ENCODE measurements at regions not wholly inside any gene's neighbourhood (a gene's known extent, or its start where the extent isn't known, plus 50 kb on each side); places are given as distances from the start of the nearest gene placed in this dataset.
"Not testable (repeated sequence)": the region's sequence is repeated elsewhere in the genome, so short reads cannot be mapped to it uniquely, and the experiment has no call there.

GRCh38 chr18:43341014-43341413 is 63.7 kb upstream of the SYT4 start:
- DNase-seq, result no peak

DNA sequence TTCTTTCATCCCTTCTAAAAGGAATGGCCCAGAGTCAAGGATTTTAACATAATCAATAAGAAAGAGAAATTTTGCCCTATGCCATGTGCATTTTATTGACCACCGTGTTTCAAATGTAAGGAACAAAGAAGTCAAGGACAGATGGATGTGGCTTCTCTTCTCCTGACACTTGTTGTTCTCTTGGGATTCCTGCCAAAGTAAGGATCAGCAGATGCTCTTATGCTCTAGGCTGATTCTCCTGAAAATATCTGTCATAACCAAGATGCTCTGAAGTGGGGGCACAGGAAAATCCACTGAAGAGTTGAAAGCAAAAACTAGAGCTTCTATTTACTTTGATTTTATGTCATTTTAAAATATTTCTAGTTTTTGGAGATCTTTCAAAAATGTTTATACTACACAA is 72.9 kb upstream of the SYT4 start:
- no peak for DNase-seq

GRCh38 chr18:43364535-43364934 is 87.2 kb upstream of the SYT4 start:
- DNase-seq, result no peak

DNA sequence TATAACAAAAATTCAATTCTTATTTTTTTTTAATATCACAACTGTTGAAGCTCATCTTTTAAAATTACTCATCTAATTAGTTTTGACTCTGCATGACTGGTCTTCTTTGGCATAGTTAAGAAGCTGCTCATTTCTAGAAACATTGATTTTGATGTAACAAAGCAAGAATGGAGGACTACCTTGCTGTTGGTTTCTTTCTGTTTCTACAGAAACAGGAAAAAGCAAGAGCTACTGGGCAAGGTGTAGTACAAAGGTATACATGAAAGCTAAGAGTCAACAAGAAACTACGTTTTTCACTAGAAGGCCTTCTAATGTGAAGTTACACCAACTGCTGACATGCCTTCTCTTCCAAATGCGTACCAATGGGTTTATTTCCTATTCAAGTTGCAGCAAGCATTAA is 90.6 kb upstream of the SYT4 start:
- DNase-seq, result no peak

- DNase-seq, result not testable (repeated sequence)
These were observed 92.0 kb upstream of the SYT4 start for GRCh38 chr18:43369311-43369710.

DNA sequence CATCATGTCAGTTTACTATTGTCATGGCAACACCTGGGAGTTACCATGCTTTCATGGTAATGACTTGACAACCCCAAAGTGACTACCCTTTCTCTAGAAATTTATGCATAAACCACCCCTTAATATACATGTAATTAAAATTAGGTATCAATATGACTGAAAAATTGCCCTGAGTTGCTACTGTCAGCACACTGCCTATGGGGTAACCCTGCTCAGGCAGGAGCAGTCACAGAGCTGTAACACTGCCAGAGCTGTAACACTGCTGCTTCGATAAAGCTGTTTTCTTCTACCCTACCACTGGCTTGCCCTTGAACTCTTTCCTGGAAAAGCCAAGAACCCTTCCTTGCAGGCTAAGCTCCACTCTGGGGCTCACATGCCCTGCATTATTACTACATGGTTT is 95.5 kb upstream of the SYT4 start:
- no peak for DNase-seq

GRCh38 chr18:43380104-43380672 is 102.9 kb upstream of the SYT4 start:
- no peak for DNase-seq

- no peak for DNase-seq
These were observed 105.5 kb upstream of the SYT4 start for GRCh38 chr18:43382641-43383403.

- DNase-seq, result no peak
These were observed 111.9 kb upstream of the SYT4 start for GRCh38 chr18:43389163-43389562.

GRCh38 chr18:43392168-43392567 is 114.9 kb upstream of the SYT4 start:
- no peak for DNase-seq

DNA sequence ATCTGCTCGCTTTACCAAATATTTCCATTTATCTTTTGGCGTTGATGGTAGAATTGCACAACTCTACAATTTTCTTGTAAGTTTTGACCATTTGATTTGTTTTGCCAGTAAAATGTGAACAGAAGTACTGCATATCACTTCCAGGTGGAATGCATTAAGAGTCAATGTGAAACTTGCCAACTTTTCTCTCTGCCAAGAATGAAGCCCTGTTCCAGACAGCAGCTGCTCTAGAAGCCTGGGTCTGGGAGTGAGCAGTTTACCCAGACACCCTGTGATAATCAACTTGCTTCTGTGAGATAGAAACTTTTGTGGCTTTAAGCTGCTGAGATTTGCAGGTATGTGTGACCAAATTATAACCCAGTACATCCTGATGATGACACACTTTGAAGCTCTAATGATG is 115.9 kb upstream of the SYT4 start:
- DNase-seq, result no peak

DNA sequence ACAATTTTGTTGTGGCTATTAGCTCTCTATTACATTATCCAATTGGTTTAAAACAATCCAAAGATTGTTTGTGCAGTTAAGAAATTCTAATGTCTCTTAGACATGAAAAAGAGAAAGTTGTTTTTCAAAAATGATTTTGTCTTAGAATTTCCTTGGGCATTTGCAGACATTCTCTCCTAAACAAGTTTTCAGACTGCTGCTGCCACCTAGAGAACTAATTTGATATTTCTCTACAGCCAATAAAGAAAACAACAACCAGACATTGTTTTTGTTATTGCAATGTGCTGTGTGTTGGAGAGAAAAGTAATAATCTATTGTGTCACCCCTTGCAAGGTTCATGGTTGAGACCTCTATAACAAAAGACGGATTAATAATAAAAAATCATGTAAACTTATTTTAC is 119.0 kb upstream of the SYT4 start:
- DNase-seq, result no peak

DNA sequence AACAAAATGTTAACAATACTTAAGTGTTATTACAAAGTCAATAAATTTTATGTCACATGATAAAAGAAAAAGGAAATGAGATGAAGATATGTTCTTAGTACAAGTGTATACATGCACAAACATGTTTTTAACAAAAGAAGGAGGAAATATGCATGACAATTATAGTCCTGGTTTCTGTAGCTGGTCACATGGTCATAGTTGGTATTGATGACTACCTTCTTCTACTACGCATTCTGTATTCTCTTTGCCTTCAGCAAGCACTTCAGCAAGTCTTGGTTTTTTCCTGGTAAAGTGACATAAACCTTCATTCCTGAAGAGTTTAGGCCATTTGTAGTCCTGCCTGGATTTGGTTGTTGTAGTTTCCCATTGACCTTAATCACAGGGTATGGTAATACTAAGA is 121.3 kb upstream of the SYT4 start:
- DNase-seq, result no peak

- DNase-seq, result no peak
These were observed 127.8 kb upstream of the SYT4 start for GRCh38 chr18:43405097-43405496.

DNA sequence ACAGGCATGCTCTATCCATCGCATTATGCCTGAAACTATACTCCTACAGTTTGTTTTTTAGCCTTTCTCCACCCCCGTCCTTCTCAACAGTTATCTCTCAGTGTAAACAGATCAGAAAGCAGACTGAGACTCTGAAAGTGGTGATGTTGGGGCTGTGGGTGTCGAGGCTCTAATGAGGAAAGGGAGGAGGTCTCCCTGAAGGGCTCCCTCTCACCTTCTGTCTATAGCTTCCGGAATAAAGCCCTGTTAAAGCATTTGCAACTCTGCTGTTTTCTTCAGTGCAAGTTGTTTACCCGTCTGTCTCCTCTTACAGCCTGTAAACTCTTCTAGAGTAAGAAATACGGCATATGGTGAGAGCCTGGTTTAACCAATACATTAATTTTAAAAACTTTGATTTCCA is 136.7 kb upstream of the SYT4 start:
- DNase-seq, result no peak

- DNase-seq, result no peak
These were observed 142.8 kb upstream of the SYT4 start for GRCh38 chr18:43420091-43420490.

- DNase-seq, result no peak
These were observed 143.7 kb upstream of the SYT4 start for GRCh38 chr18:43420950-43421349.

DNA sequence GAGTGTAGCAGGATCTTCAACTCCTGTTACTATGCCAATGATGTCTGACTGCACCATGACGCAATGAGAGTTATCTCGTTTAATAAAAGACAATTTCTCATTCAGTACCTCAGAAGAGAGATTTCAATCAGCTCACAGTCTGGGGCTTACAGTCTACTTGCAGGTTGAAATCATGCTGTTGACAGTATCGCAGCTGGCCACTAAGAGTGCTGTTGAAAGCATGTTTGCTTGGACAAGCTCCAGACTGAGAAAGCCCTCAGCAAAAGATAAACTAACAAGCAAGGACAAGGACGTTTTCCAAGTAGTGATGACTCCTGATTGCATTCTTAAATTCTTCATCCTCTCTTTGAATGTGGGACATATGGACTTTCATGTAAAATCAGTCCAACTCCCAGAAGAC is 145.2 kb upstream of the SYT4 start:
- DNase-seq, result no peak

GRCh38 chr18:43435851-43436250 is 158.6 kb upstream of the SYT4 start:
- DNase-seq, result no peak

- DNase-seq, result no peak
These were observed 164.8 kb upstream of the SYT4 start for GRCh38 chr18:43442131-43442530.

DNA sequence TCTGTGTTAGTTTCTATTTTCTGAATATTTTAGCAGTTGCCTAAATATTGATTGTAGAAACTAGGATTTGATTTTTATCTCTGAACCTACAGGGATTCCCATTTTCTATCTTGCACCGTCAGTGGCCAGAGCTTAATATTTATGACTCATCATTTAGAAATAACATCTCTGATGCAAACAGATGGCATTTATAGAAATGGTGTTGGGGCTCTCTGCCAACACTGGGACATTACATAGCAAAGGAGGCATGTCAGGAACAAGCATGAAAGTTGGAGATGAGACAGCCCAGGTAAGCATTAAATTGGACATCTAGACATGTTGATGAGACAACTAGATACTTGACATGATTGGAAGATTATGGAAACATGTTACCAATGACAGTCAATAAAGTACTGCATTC is 165.3 kb upstream of the SYT4 start:
- no peak for DNase-seq

- no peak for DNase-seq
These were observed 188.2 kb upstream of the SYT4 start for GRCh38 chr18:43465483-43465882.

DNA sequence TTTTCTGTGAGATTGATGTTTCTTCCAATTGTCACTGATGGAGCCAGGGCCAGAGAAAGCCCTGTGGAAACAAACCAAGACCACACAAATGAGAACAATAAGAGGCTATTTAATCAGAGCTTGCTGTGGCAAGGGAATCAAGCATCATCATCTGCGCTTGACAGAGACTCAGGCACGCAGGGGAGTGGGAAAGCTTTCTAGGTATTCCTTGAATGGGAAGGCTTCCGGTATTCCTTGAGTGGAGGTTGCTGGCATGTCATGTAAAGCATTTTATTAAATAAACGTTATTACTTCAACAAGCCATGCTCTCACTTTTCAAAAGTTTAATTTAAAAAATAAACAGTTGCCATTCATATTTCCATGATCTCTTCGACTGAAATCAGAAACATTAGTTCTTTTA is 194.6 kb upstream of the SYT4 start:
- no peak for DNase-seq

DNA sequence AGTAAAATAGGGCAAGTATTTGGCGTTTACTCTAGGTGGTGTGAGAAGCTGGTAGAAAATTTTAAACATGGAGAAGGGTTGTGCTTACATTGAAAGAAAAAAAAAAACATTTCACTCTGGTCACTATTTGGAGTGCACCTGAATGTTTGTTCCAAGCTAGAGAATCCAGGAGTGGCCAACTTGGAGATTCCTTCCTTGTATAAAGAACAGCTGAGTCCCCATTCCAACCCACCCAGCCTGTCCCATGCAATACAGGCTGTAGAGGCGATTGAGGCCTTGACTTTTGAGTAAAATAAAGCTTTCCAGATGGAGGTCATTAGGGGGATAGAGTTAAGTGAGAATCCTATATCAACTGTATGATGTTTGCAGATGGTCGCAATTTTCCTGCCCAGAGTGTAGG is 203.8 kb upstream of the SYT4 start:
- DNase-seq, result no peak

DNA sequence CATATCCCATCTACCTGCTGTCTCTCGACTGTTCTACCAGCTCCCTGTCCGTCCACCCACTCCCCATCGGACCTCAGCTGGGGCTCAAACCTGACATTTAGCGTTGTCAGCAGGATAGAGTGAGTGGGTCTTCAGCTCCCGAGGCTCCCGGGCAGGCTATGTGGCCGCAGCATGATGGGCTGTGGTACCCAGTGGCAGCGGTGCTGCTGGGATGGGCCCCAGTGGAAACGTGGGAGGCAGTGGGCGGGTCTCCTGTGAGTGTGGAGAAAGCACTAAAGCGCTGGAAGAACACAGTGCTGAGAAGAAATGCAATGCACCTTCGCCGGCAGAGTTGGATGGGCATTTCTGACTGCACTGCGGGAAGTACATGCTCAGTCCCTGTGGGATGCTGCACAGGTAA is 204.8 kb upstream of the SYT4 start:
- no peak for DNase-seq
